ENCODE measurements at regions not wholly inside any gene's neighbourhood (a gene's known extent, or its start where the extent isn't known, plus 50 kb on each side); places are given as distances from the start of the nearest gene placed in this dataset.

DNA sequence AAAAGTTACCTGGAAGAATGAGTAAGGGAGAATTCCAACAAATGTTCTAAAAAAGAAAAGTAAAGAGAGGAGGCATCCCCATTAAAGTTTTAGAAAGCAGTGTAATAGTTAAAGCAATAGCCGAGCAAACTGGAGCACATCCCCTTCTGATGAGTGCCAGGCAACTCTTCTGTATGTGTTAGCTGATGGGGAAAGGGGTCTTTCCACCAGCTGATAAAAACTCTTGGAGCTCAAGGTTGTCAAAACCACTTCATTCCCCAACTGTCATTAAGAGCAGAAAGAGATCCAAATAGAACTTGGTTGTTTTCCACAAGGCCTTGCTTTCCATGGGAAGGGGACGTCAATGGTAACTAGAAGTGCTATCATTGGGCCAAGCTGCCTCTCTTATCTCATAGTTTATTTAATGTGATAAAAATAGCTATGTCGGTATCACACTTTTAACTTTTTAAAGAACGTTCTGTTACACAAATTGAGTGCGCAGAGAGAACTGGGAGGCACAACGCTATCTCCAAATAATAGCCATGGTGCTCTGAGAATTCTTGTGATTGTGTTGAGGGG lies 116.9 kb downstream of the POLR2M start:
- DNase-seq: no peak

DNA sequence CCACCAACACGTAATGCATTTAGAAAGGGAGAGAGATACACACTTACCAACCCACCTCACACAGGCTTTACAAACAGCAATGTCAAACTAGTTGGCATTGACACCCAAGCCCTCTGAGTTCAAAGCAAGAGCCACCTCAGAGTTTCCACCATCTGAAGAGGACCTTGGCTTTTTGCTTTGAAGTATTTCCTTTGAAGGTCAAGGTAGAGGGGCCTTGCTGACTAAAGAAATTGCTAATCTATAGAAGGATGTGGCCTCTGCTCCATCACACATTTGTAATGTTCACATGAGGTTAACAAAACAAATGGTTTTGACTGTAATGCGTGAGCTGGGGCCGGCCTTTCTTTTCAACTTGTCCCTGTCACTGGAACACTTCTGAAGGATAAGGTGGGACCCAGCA lies 117.7 kb downstream of the POLR2M start:
- no peak for DNase-seq

DNA sequence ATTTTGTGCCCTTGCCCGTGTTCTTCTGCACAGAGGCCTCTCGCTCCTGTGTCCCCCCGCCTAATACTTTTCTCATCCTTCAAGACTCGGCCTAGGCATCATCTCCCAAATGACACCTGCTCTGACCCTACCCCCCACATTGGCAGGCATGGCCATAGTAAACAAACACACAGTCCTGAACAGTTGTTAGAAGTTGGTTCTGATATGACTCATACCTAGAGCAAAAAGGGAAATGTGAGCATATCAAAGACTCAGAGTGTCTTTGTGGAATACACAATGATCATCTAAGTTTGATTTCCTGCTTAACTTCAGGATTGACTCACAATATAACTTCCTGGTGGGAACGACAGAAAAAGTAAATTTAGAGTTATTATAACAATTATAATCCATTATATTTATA lies 120.5 kb downstream of the POLR2M start:
- no peak for DNase-seq

DNA sequence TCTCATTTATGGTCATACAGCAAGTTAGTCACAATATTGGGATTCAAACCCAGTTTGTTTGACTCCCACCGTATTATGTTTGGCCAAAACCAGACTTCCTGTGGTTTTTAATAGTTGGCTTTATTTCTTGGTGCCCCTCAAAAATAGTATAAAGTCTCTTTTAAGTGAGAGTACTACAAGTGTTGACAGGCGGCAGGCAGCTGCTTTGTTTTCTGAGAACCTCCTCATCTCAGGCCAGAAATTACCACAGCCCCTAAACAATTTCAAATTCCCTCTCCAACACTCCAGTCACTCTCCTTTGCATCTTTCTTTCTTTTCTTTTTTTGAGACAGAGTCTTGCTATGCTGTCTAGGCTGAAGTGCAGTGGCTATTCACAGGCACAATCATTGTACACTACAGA lies 121.5 kb downstream of the POLR2M start:
- no peak for DNase-seq

DNA sequence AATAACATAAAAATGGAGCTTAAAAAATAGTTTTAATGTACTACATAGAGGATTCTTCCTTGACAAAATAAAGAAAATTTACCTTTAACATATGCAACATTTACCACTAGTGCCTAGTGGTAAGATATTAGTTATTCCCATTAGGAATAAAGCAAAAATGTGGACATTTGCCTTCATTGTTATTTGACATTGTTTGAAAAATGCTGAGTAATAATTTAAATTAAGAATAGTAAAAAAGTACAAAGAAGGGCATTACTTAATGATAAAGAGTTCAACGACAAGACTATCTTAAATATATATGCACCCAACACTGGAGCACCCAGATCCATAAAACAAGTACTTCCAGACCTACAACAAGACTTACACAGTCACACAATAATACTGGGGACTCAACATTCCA lies 125.7 kb downstream of the POLR2M start:
- no peak for DNase-seq

DNA sequence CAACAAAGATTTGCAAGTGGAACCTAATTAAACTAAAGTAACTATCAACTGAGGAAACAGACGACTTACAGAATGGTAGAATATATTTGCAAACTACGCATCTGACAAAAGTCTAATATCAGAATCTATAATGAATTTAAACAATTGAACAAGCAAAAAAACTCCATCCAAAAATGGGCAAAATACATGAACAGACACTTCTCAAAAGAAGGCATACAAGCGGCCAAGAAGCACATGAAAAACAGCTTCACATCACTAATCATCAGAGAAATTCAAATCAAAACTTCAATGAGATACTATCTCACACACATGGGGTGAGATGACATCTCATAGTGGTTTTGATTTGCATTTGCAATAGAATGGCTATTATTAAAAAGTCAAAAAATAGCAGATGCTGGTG lies 128.6 kb downstream of the POLR2M start:
- no peak for DNase-seq

DNA sequence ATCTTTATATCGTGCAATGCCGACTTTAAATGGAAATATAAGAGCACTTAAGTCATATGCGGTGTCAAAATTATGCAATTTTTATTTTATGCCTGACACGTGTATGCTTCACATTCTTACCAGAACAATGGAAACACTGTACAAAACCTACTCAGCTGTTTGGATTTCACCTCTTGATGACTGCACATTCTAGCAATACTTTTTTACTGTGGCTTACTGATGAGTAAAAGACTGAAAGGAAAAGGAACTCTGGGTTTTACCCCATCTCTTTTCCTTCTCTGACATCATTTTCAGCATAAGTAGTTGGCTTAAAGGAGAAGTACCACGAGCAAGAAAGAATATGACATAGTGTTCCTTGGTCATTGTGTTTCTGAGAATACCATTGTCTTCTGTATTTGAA lies 142.8 kb downstream of the POLR2M start:
- no peak for DNase-seq

DNA sequence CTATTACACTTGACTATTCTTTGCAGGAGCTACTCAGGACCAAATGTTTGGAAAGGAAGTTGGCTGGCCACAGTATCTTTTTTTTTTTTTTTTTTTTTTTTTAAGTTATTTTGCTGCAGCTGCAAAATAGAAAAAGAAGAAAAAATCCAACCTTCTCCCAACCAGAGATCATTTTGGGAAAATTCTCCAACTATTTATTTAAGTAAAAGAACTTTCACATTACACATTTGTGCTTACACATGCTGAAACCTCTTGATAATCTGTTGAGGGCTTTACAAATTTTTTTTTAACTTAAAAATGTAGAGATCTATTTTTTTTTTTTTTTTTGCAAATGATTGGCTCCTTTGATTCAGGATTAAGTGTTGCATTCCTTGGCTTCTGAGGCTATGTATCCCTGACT lies 148.0 kb downstream of the POLR2M start:
- no peak for DNase-seq

DNA sequence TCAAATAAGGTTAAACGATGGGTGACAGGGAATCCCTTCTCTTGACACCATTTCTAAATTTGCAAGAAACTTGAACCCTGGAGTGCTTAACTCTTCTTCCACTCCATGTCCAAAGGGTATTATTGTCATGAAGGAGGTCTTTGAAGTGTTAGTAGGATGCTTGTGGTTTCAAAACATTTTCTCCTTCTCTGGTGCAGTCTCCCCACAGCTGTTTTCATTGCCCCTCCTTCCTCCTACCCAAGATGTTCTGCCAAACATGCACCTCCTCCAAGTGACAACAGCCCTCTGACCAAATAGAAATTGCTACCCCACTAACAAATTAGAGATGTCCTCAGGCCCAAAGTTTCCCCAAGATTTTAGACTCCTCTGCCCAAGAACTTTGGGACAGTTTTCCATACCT lies 151.4 kb downstream of the POLR2M start:
- no peak for DNase-seq

DNA sequence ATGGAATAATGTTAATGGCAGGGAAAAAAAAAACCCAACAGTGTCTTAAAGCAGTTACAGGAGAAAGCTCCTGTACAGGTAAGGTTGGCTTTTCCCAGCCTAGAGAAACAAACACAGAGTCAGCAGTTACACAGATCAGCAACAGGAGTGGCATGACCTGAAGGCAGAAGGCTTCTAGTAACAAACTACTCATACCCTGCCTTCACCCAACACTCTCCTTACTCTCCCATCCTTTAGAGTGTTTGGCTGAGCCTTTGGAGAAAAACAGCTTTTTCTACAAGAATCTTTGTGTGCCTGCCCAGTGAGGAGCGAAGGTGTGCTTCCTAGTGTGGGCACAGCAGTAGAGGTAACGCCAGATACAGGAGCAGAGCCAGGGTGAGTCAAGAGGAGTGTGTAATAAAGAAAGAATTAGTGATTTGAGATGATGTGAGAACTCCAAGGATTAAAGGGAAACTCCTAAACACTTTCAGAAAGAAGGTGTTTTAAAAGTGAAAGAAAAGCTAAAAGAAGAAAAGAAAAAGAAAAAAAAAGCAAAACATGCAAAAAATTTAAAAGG lies 152.7 kb downstream of the POLR2M start:
- no peak for DNase-seq

DNA sequence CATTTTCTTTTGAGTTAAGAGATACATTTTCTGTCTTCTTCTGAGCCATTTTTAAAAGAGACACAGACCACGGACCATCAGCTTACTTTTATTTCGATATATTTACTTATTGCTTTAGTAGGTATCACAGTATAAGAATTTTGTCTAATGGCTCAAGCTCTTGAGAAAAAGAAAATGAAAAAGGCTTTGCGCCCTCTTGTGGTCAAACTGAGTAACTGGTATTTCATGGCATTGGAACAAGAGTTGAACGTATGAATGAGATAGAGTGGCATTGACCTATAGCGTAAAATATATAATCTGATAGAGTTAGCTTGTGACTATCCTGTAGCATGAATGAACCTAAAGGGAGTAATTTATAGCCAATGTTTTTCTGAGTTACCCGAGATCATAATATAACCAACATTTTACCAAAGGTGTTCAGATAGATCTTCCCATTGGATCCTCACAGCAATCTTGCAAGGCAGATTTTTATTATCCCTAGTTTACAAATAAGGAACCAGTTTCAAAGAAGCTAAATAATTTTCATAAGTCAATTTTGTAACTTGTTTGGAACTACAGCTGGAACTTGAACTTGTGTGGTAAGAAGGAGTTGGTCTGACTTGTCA lies 154.6 kb downstream of the POLR2M start:
- peak; percentile 29 for DNase-seq

DNA sequence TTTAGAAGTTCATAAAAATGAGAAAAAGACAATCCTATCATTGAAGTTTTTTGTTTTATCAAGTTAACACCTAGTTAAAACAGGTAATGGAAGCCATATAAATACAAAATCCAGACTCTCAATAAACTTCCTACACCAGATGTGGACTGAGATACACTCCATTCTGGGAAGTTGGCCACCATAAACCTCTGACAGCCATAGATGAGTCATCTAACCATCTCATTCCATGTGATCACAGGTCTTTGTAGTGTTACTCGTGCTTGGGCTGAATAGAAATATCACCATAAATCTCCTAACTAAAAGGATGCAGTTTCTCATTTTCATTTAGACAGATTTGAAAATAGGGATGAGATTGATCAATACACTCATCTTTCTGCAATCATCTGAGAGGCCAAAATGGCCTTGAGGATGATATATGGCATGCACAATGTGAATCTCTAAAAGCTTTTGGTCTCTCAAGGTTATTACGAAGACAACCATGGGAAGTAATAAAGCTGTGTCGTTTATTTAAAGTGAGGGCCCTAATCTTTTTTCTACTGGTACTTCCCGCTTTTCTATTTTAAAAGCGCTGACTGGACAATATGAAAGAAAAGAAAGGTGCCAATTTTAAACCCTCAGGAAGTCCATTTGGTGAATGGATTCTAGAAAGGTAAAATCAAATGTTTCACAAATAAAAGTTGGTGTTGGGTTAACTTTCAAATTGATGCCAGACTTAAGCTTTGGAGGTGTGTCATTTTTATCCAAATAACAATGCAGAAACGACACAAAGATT lies 155.5 kb downstream of the POLR2M start:
- DNase-seq: no peak

DNA sequence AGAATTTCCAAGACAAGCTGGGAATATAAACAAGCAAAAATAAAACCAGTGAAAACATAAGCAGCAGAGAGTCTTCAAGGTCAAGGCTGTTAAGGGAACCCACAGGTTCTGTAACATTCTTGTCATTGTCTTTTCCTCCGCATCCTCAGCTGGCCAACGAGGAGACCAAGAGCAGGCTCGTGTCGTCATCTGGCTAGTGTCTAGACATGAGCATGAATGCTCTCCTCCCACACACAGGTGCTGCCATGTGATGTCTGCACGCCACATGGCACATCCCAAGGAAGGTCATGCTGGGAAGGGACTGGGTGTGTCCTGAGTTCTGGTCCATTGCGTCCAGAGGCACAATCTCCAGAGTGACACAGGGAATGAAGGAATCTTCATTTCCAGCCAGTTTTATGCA lies 156.2 kb downstream of the POLR2M start:
- no peak for DNase-seq

DNA sequence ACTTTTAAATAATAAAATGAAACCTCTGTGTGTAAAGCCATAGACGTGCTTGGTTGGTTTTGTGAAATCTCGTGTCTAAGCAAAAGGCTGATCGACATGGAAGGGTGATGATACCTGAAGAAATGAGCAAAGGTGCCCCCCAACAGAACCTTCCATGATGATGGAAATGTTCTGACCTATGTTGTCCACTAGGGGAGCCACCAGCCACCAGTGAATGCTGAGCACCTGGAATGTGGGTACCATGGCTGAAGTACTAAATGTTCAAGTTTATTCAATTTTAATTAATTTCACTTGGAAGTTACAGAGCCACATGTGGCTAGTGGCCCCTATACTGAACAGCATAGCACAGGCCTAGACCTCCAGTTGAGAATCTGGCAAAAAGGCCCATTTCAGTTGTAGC lies 158.8 kb downstream of the POLR2M start:
- no peak for DNase-seq

DNA sequence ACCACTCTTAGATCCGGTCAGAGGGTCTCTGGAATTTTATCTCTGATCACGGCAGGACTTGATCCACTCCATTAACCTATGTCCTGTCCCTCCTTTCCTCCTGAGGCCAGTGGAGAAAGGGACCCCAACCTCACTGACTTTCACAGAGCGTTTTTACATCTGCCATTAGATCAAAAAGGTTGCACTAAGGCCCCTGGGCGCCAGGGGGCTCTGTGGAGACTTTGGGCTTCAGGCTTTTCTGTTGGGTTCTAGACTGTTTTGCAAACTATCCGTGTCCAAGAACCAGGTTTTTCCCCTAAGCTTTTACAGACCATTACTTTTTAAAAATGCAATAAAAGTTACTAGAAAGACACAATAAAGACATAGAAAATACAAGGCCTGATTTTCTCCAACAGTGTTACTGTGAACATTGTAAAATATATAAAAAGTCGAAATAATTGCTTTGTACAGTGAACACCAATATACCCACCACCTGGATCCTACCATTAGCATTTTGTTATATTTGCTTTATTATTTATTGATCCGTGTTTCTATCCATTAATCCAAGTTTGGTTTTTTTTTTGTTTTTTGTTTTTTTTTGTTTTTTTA lies 159.7 kb downstream of the POLR2M start:
- peak; percentile 1 for DNase-seq

DNA sequence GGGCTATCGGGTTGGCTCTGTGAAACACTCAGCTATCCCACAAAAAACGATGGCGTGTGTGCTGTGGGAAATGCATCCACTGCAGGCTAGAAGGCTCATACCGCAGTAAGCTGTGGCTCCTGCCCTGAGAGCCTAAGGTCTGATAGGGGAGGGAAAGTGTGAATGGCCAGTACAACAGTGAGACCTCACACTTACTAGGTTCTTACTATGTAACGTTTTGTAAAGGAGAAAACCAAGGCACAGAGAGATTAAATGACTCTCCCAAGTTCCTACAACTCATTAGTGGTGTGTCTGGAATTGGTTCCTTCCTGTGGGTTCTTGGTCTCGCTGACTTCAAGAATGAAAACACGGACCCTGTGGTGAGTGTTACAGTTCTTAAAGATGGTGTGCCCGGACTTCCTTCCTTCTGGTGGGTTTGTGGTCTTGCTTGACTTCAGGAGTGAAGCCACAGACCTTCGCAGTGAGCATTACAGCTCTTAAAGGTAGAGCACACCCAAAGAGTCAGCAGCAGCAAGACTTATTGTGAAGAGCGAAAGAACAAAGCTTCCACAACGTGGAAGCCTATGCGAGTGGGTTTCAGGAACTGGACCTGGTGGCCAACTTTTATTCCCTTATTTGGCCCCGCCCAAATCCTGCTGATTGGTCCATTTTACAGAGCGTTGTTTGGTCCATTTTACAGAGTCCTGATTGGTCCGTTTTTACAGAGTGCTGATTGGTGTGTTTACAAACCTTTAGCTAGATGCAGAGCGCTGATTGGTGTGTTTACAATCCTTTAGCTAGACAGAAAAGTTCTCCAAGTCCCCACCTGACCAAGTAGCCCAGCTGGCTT lies 161.7 kb downstream of the POLR2M start:
- DNase-seq: no peak

DNA sequence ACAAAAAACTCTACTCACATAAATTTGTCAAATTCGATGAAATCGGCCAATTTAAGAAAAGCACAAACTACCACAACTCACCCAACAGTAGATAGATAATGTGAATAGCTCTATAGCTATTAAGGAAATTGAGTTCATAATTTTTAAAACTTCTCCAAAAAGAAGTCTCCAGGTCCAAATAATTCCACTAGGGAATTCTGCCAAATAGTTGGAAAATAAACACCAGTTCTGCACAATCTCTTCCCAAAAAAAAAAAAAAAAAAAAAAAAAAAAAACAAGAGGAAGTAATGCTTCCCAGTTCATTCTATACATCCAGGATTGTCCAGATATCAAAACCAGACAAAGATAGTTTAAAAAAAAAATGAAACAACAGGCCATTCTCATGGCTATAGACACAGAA lies 164.2 kb downstream of the POLR2M start:
- no peak for DNase-seq

DNA sequence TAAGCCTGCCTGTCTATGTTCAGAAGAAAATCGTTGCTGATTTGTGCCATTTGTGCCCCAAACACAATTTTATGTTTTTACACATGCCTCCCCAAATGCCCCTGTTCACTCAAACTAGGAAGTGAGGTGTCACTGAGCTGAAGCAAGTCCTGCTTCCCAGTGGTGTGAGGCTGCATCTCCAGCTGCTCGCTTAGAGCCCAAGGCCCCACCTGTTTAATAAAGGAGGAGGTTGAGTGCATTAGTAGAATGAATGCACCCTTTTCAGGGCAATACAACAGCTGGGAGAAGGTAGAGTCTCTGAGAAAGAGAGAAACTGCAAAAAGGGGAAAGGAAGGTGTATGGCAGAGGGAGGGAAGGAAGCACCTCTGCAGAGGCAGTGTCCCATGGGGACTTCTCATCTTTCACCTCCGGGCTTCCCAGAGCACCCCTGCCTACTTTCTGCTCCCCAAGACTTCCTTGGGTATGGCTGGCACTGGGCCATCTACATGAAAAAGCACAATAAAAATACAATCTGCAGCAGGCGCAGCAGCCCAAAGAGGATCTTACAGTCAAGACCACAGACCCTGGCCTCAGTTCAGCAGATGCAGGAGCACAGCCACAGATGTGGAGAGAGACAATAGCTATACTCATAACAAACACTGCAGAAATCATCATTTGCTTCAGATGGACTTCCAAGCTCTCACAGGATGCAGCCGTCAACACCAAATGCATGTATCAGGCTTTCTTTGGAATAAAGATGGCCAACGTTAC lies 165.9 kb downstream of the POLR2M start:
- no peak for DNase-seq

DNA sequence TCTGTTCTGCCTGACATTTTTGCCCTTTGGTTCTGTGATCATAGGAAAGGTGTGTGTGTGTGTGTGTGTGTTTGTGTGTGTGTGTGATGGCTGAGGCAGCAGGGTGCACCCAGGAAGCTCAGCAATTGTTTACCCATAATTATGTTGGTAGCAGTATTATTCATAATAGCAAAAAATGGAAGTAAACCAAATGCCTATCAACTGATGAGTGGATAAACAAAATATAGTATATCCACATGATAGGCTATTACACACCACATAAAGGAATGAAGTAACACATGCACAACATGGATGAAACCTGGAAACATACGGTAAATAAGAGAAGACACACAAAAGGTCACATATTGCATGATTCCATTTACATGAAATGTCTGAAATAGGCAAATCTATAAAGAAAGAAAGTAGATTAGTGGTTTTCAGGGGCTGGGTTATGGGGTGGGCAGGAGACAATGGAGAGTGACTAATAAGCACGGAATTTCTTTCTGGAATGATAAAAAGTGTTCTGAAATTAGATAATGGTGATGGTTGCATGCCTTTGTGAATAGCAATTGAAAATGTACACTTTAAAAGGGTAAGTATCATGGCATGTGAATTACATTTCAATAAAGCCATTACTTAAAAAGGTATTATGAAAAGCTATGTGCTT lies 167.2 kb downstream of the POLR2M start:
- no peak for DNase-seq

DNA sequence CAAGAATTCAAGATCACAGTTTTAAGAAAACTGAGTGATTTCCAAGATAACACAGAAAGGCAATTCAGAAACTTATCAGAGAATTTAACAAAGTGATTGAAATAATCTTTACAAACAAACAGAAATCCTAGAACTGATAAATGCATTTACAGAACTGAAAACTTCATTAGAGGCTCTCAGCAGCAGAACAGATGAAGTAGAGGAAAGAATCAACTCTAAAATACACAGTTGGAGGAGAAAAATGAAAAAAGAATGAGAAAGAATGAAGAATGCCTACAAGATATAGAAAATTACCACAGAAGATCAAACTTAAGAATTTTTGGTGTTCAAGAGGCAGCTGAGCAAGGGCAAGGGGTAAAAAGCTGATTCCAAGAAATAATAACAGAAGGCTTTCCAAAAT lies 168.8 kb downstream of the POLR2M start:
- DNase-seq: no peak

DNA sequence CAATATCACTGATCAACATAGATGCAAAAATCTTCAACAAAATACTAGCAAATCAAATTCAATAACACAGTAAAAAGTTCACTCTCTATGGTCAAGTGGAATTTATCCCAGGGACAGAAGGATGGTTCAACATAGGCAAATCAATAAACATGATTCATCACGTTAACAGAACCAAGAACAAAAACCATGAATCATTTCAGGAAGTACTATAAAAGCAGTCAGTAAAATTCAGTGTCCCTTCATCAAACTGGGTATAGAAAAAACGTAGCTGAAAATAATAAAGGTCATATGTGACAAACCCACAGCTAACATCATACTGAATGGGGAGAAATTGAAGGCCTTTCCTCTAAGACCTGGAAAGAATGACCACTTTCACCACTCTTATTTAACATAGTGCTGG lies 172.1 kb downstream of the POLR2M start:
- no peak for DNase-seq

DNA sequence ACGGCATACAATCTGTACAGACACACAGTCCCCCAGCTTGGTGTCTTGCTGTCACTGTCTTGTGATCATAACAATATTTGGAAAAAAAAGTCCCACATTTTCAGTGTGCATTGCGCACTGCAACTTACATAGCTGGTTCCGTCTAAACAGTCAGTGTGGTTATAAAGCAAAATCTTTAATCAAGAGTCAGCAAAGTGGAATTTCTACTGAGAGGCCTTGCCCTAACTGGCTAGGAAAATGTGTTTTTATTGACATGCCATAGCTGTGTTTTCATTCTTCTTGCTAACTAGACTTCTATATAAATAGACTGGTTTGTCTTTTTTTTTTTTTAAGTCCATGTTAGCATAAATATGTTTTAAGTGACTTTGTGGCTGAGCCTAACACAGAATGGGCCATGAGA lies 174.8 kb downstream of the POLR2M start:
- no peak for DNase-seq
